ENCODE measurements at regions not wholly inside any gene's neighbourhood (a gene's known extent, or its start where the extent isn't known, plus 50 kb on each side); places are given as distances from the start of the nearest gene placed in this dataset.

DNA sequence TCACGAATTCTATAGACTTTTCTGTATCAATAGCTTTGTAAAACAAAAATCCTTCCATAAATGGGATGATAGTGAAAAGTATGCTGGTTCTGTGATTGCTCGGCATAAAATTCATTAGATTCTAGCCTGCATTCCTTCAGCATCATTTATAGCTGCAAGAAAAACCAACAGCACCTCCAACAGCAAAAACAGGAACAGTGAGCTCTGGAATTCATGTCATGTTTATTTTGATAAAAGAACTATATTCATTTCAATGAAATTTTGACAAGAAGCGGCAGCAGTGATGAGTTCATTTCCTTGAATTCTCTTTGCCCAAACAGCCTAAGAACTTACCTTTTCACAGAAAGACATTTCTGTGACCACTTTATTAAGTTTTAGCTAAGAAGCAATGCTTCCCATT is 515.2 kb upstream of the CCDC54 start:
- TF ChIP-seq POLR2A (IDR thresholded peaks at IDR 0.05): no peak
- TF ChIP-seq, protein P1, sequence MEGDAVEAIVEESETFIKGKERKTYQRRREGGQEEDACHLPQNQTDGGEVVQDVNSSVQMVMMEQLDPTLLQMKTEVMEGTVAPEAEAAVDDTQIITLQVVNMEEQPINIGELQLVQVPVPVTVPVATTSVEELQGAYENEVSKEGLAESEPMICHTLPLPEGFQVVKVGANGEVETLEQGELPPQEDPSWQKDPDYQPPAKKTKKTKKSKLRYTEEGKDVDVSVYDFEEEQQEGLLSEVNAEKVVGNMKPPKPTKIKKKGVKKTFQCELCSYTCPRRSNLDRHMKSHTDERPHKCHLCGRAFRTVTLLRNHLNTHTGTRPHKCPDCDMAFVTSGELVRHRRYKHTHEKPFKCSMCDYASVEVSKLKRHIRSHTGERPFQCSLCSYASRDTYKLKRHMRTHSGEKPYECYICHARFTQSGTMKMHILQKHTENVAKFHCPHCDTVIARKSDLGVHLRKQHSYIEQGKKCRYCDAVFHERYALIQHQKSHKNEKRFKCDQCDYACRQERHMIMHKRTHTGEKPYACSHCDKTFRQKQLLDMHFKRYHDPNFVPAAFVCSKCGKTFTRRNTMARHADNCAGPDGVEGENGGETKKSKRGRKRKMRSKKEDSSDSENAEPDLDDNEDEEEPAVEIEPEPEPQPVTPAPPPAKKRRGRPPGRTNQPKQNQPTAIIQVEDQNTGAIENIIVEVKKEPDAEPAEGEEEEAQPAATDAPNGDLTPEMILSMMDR (IDR thresholded peaks at IDR 0.05): no peak
- no peak for DNase-seq
- no peak overlapping the region for H3K27ac ChIP-seq
- no peak overlapping the region for H3K4me3 ChIP-seq
- H3K4me1 ChIP-seq: no peaks in the 10 kb centered on the region
- no peaks in the 10 kb centered on the region for H3K9me3 ChIP-seq
- H3K36me3 ChIP-seq: no peaks in the 10 kb centered on the region
- intact Hi-C loops (cut with DNase I; ENCODE audit: low total_unique reads): no loop called here
- no peaks in the 10 kb centered on the region for H3K27me3 ChIP-seq

DNA sequence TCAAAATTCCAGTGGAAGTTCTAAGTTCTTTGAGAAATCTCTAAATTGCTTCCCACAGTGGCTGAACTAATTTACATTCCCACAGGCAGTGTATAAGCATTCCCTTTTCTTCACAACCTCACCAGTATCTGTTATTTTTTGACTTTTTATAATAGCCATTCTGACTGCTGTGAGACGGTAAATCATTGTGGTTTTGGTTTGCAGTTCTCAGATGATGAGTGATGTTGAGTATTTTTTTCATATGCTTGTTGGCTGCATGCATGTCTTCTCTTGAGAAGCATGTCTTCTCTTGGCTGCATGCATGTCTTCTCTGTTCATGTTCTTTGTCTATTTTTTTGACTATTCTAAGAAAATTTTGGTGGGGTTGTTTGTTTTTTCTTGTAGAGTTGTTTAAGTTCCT is 499.6 kb upstream of the CCDC54 start:
- no peak overlapping the region for H3K27ac ChIP-seq
- no peaks in the 10 kb centered on the region for H3K36me3 ChIP-seq
- intact Hi-C loops (cut with DNase I; ENCODE audit: low total_unique reads): no loop called here
- DNase-seq: no peak
- no peaks in the 10 kb centered on the region for H3K27me3 ChIP-seq
- no peaks in the 10 kb centered on the region for H3K9me3 ChIP-seq
- TF ChIP-seq POLR2A (IDR thresholded peaks at IDR 0.05): no peak
- TF ChIP-seq, protein P1 (IDR thresholded peaks at IDR 0.05): no peak
- H3K4me3 ChIP-seq: no peak overlapping the region
- no peaks in the 10 kb centered on the region for H3K4me1 ChIP-seq

- Histone ChIP-seq H3K36me3 (no peaks in the 10 kb centered on the region), H3K4me1 (no peaks in the 10 kb centered on the region), H3K4me3 (no peak overlapping the region), H3K27me3 (no peaks in the 10 kb centered on the region), H3K9me3 (no peaks in the 10 kb centered on the region), H3K27ac (no peak overlapping the region)
- intact Hi-C loops (cut with DNase I; ENCODE audit: low total_unique reads): no loop called here
- no peak for DNase-seq
- TF ChIP-seq POLR2A (IDR thresholded peaks at IDR 0.05): no peak
- TF ChIP-seq, protein P1 (IDR thresholded peaks at IDR 0.05): no peak
Measured at GRCh38 chr3:106880206-106880605, 497.0 kb upstream of the CCDC54 start.

DNA sequence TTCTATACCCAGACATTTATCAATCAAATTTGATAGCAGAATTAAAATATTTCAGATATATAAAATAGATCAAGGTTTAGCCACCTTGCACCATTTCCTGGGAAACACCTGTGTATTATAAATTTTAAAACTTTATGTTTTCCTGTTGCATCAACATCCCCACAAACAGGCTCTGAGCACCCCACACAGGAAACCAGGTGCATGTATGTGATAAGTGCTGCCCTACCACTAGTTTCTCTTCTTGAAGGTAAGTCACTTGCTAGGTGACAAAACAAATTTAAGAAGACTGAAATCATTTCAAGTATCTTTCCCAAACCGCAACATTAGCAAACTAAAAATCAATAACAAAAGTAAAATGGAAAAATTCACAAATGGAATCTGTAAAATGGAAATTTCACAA is 496.1 kb upstream of the CCDC54 start:
- no peaks in the 10 kb centered on the region for H3K36me3 ChIP-seq
- H3K9me3 ChIP-seq: no peaks in the 10 kb centered on the region
- H3K4me1 ChIP-seq: no peaks in the 10 kb centered on the region
- intact Hi-C loops (cut with DNase I; ENCODE audit: low total_unique reads): no loop called here
- no peak for TF ChIP-seq POLR2A (IDR thresholded peaks at IDR 0.05)
- TF ChIP-seq, protein P1 (IDR thresholded peaks at IDR 0.05): no peak
- no peaks in the 10 kb centered on the region for H3K27me3 ChIP-seq
- H3K4me3 ChIP-seq: no peak overlapping the region
- DNase-seq: no peak
- no peak overlapping the region for H3K27ac ChIP-seq

GRCh38 chr3:106882297-106882696 is 494.9 kb upstream of the CCDC54 start:
- Histone ChIP-seq H3K27ac (no peak overlapping the region), H3K4me3 (no peak overlapping the region), H3K4me1 (no peaks in the 10 kb centered on the region), H3K36me3 (no peaks in the 10 kb centered on the region), H3K27me3 (no peaks in the 10 kb centered on the region), H3K9me3 (no peaks in the 10 kb centered on the region)
- no peak for TF ChIP-seq POLR2A (IDR thresholded peaks at IDR 0.05)
- TF ChIP-seq, protein P1 (IDR thresholded peaks at IDR 0.05): no peak
- DNase-seq: no peak
- intact Hi-C loops (cut with DNase I; ENCODE audit: low total_unique reads): no loop called here

All from uterus (tissue), 3 donors.